Hepatocyte (in vitro differentiated cells): ENCODE measurements at regions not wholly inside any gene's neighbourhood (a gene's known extent, or its start where the extent isn't known, plus 50 kb on each side); places are given as distances from the start of the nearest gene placed in this dataset.

ENCODE experiments used
- DNase-seq: peaks from one replicate; pipeline ENCODE4 v3.0.0-alpha.2; 2016; ENCODE audit warnings: low spot score
- H2AFZ ChIP-seq: fragments of 200-600 bp; sonication (generic); 2 replicates; pipeline ENCODE4 v1.6.0; 2016; ENCODE audit warnings: antibody characterized with exemption, mild to moderate bottlenecking
- H3K27ac ChIP-seq: fragments of 200-600 bp; sonication (generic); 2 replicates; pipeline ENCODE4 v1.5.1; 2016; ENCODE audit warnings: mild to moderate bottlenecking
- H3K27me3 ChIP-seq: fragments of 200-600 bp; sonication (generic); 2 replicates; pipeline ENCODE4 v1.6.1; 2016
- H3K36me3 ChIP-seq: fragments of 200-600 bp; sonication (generic); replicated peaks from 2 replicates; pipeline ENCODE4 v1.5.1; 2016; ENCODE audit warnings: low read depth; ENCODE audit not compliant: insufficient read depth
- H3K4me1 ChIP-seq: fragments of 200-600 bp; sonication (generic); 2 replicates; pipeline ENCODE4 v1.5.1; 2016; ENCODE audit warnings: mild to moderate bottlenecking, moderate library complexity; ENCODE audit not compliant: insufficient read depth
- H3K4me2 ChIP-seq: fragments of 200-600 bp; sonication (generic); 2 replicates; pipeline ENCODE4 v1.6.0; 2016
- H3K4me3 ChIP-seq: fragments of 200-600 bp; sonication (generic); 2 replicates; pipeline ENCODE4 v1.5.1; 2016; ENCODE audit warnings: mild to moderate bottlenecking
- H3K79me2 ChIP-seq: fragments of 200-600 bp; sonication (generic); 2 replicates; pipeline ENCODE4 v1.6.0; 2017; ENCODE audit warnings: mild to moderate bottlenecking
- H3K9me2 ChIP-seq: fragments of 200-600 bp; sonication (generic); replicated peaks from 2 replicates; pipeline ENCODE4 v1.6.0; 2017; ENCODE audit warnings: mild to moderate bottlenecking; ENCODE audit not compliant: insufficient read depth
- H3K9me3 ChIP-seq: fragments of 200-600 bp; sonication (generic); 2 replicates; pipeline ENCODE4 v1.5.1; 2016; ENCODE audit warnings: low read depth, mild to moderate bottlenecking
- H4K20me1 ChIP-seq: fragments of 200-600 bp; sonication (generic); 2 replicates; pipeline ENCODE4 v1.6.0; 2016; ENCODE audit warnings: mild to moderate bottlenecking; ENCODE audit not compliant: insufficient read depth, poor library complexity, severe bottlenecking
- EZH2 ChIP-seq: fragments of 200-600 bp; sonication (generic); IDR thresholded peaks from 2 replicates; pipeline ENCODE4 v1.6.1; 2016; ENCODE audit warnings: antibody characterized with exemption, mild to moderate bottlenecking, borderline replicate concordance
- EZH2phosphoT487 ChIP-seq: fragments of 200-600 bp; sonication (generic); IDR thresholded peaks from one replicate; pipeline ENCODE4 v1.6.1; 2018; ENCODE audit warnings: antibody characterized with exemption, mild to moderate bottlenecking, low read depth, moderate library complexity; ENCODE audit not compliant: unreplicated experiment, severe bottlenecking
- WGBS: methylation state at CpG from one replicate; pipeline ENCODE4 v1.1.6; 2016; ENCODE audit warnings: low lambda C conversion rate; ENCODE audit errors: missing lambda C conversion rate; 5-methylcytosine and 5-hydroxymethylcytosine counted together
- TF ChIP-seq, protein P1 (sequence below): fragments of 200-600 bp; sonication (generic); IDR thresholded peaks from 2 replicates; pipeline ENCODE4 v1.5.1; 2016; ENCODE audit warnings: antibody characterized with exemption, mild to moderate bottlenecking; ENCODE audit not compliant: poor library complexity

DNA sequence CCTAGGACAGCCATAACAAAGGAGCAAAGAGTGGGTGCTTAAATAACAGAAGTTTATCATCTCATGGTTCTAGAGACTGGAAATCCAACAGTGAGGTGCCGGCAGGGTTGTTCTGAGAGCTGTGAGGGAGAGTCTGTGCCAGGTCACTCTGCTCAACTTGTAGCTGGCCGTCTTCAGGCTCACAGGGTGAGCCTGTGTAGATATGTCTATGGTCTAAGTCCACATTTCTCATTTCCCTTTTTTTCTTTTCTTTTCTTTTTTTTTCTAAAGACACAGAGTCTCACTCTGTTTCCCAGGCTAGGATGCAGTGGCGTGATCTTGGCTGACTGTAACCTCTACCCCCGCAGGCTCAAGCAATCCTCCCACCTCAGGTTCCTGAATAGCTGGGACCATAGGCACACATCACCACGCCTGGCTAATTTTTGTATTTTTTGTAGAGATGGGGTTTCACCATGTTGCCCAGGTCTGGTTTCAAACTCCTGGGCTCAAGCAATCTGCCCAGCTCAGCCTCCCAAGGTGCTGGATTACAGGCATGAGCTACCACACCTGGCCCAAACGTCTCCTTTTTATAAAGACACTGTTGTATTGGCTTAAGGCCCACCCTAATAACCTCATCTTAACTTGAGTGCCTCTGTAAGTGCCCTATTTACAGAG, 142.2 kb downstream of the SP3 start:
- H3K9me2 ChIP-seq: no peaks in the 10 kb centered on the region
- H3K27me3 ChIP-seq: no peaks in the 10 kb centered on the region
- H3K27ac ChIP-seq: no peak overlapping the region
- H2AFZ ChIP-seq: no peak overlapping the region
- H3K4me3 ChIP-seq: no peak overlapping the region
- no peaks in the 10 kb centered on the region for H3K36me3 ChIP-seq
- no peak for DNase-seq
- 87% methylated on average over 6 of the region's 6 CpGs for WGBS
- no peaks in the 10 kb centered on the region for H3K4me1 ChIP-seq
- H3K9me3 ChIP-seq: no peaks in the 10 kb centered on the region
- H4K20me1 ChIP-seq: no peaks in the 10 kb centered on the region
- TF ChIP-seq, protein P1, sequence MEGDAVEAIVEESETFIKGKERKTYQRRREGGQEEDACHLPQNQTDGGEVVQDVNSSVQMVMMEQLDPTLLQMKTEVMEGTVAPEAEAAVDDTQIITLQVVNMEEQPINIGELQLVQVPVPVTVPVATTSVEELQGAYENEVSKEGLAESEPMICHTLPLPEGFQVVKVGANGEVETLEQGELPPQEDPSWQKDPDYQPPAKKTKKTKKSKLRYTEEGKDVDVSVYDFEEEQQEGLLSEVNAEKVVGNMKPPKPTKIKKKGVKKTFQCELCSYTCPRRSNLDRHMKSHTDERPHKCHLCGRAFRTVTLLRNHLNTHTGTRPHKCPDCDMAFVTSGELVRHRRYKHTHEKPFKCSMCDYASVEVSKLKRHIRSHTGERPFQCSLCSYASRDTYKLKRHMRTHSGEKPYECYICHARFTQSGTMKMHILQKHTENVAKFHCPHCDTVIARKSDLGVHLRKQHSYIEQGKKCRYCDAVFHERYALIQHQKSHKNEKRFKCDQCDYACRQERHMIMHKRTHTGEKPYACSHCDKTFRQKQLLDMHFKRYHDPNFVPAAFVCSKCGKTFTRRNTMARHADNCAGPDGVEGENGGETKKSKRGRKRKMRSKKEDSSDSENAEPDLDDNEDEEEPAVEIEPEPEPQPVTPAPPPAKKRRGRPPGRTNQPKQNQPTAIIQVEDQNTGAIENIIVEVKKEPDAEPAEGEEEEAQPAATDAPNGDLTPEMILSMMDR: no peak
- TF ChIP-seq EZH2: no peak
- no peak for TF ChIP-seq EZH2phosphoT487
- H3K4me2 ChIP-seq: no peak overlapping the region
- no peaks in the 10 kb centered on the region for H3K79me2 ChIP-seq

DNA sequence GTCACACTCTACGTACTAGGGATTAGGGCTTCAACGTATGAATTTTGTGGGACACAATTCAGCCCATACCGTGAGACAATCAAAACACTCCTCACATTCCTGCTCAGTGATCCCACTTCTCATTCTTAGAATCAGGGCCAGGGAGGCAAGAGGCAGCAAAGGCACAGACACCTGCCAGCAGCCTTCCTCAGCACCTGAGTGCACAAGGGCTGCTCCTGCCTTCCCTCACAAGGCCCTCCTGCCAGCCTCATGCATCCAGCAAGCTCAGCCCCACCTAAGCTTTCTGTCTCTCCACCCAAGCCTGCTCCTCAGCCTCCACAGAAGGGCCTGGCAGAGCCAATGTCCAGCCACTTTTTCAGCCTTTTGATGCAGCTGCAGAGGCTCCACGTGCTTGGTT, 141.6 kb downstream of the SP3 start:
- no peaks in the 10 kb centered on the region for H4K20me1 ChIP-seq
- H3K4me2 ChIP-seq: no peak overlapping the region
- no peaks in the 10 kb centered on the region for H3K4me1 ChIP-seq
- 78% methylated on average over 4 of the region's 4 CpGs for WGBS
- no peaks in the 10 kb centered on the region for H3K9me2 ChIP-seq
- no peaks in the 10 kb centered on the region for H3K27me3 ChIP-seq
- TF ChIP-seq, protein P1: no peak
- TF ChIP-seq EZH2phosphoT487: no peak
- TF ChIP-seq EZH2: no peak
- no peak for DNase-seq
- no peak overlapping the region for H2AFZ ChIP-seq
- no peaks in the 10 kb centered on the region for H3K9me3 ChIP-seq
- no peaks in the 10 kb centered on the region for H3K79me2 ChIP-seq
- H3K4me3 ChIP-seq: no peak overlapping the region
- no peak overlapping the region for H3K27ac ChIP-seq
- no peaks in the 10 kb centered on the region for H3K36me3 ChIP-seq

DNA sequence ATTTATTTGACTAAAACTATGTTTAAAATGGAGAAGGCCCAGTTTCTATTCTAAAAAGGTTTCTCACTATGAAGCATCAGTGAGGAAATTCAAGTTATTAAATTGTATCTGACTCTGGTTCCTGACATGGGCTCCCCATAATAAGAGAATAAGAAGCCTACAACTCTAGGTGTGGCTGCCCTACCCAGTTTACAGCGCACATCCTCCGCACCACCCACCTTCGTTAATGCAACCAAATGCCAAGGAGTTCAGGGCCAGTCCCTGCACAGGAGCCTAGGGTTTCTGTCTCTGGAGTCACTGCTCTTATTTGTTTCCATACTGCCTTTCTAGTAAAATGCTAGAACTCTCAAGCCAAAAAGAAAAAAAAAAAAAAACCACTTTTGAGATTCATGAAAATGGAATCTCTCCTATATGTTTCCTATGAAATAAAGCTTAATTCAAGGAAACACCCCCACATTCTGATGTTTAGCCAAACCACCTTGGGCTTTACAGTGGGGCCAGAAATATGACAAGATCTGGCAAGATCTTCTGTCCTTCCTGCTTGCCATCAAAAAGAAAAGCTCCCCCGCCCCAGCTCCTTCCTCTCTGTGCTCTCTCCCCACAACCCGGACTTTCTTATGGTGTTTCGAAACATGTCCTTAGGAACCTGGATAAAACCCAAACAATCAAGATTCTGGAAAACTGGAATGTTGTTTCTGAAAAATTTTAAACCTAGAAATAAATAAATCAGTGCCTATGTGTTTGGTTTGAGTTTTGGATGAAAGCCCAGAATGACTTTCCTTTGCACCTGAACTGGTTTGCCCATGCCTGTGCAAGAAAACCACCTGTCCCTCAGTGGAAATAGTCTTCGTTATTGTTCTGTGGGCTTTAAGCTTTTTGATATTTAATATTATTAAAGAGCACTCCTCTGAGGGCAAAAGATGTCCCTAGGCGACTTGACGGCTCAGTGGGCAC, 136.7 kb downstream of the SP3 start:
- Histone ChIP-seq H3K4me1 (peaks cover 7% of the 10 kb centered on the region), H3K27me3 (no peaks in the 10 kb centered on the region), H4K20me1 (no peaks in the 10 kb centered on the region), H3K36me3 (no peaks in the 10 kb centered on the region), H3K4me3 (no peak overlapping the region), H3K9me2 (no peaks in the 10 kb centered on the region), H3K79me2 (no peaks in the 10 kb centered on the region), H3K9me3 (no peaks in the 10 kb centered on the region), H3K27ac (no peak overlapping the region), H2AFZ (no peak overlapping the region), H3K4me2 (no peak overlapping the region)
- 89% methylated on average over 9 of the region's 9 CpGs for WGBS
- TF ChIP-seq, protein P1: no peak
- no peak for TF ChIP-seq EZH2phosphoT487
- TF ChIP-seq EZH2: no peak
- DNase-seq: no peak
